ENCODE measurements at regions not wholly inside any gene's neighbourhood (a gene's known extent, or its start where the extent isn't known, plus 50 kb on each side); places are given as distances from the start of the nearest gene placed in this dataset.

DNA sequence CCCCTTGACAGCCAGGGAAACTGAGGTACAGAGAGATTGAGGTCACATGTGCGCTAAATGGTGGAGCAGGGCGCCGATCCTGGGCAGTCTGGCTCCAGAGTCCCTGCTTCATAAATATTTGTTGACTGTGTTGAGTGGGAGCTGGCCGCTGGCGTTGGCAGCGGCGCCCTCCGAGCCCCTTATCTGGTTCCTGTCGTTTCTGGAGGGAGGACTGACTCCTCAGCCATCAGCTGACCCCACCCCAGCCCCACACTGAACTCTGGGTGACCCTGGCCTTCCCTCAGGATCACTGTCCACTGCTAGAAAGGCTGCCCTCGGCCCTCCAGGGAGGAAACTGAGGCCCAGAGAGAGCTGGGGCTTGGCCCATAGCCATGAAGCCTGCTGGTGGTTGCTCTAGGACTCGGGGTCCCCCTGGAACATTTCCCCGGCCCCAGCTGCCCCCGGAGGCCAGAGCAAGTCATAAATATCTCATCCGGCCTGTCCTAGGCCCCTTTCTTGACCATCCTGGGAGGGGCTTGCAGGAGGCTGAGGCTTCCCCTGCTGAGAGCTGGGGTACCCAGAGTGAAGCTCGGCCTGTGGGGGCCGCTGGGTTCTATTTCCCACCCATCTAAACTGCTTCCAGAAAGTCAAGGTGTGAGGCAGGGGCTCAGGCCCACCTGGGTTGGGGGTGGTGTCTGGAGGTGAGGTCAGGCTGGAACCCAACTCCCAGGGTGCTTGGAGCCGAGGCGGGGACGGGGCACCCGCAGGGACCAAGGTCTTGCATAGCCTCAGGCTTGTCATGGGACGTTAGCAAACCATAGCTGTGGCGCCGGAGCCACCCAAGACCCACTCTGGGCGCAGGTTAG is 51.7 kb upstream of the GSE1 start:
- H3K36me3 Mint-ChIP-seq (ENCODE audit: low read depth) = no peaks in the 10 kb centered on the region

DNA sequence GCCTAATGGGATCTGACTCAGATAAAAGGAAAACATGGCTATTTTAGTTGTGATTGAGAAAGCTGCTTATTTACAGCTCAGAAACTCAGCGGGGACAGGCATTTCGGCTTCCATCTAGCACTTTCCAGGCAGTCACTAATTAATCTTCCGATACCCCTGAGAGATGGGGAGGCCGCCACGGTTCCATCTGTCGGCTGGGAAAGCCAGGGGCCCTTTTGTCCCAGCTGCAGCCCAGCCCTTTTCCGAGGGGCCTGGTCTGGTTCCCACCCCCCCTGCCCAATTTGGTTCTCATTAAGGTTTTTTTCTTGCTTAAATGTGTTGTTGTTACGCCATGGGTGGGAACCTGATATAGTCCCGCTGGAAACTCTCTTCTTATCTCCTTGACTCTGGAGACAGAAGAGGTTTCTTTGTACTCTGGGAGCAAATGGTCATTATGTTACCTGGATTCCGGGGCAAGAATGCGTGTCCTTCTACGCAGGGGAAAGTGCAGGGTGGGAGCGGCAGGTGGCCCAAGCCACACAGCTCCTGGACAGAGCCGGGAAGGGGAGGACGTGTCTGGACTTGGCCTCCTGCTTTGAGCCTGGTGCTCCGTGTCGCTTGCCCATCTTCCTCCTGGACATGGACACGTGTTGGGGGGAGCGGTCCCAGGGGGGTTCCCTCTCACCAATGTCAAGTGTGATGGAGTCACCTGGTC is 50.9 kb upstream of the GSE1 start:
- Mint-ChIP-seq H3K36me3 (ENCODE audit: low read depth) (no peaks in the 10 kb centered on the region), H3K4me1 (peaks cover 20% of the 10 kb centered on the region), H3K27me3 (no peaks in the 10 kb centered on the region), H3K9me3 (no peaks in the 10 kb centered on the region), H3K4me3 (no peak overlapping the region), H3K27ac (no peak overlapping the region)
- ATAC-seq (replicated peaks) = no peak

More for the DNA sequence above, 51.7 kb upstream of the GSE1 start:
- no peaks in the 10 kb centered on the region for H3K27me3 Mint-ChIP-seq
- ATAC-seq (replicated peaks) = no peak
- no peak overlapping the region for H3K4me3 Mint-ChIP-seq
- peaks cover 20% of the 10 kb centered on the region for H3K4me1 Mint-ChIP-seq
- no peaks in the 10 kb centered on the region for H3K9me3 Mint-ChIP-seq
- no peak overlapping the region for H3K27ac Mint-ChIP-seq

GRCh38 chr16:85563034-85563433 is 50.1 kb upstream of the GSE1 start:
- Mint-ChIP-seq H3K4me3 (no peak overlapping the region), H3K27ac (no peak overlapping the region), H3K4me1 (peaks cover 16% of the 10 kb centered on the region), H3K36me3 (ENCODE audit: low read depth) (no peaks in the 10 kb centered on the region), H3K9me3 (no peaks in the 10 kb centered on the region), H3K27me3 (no peaks in the 10 kb centered on the region)
- no peak for ATAC-seq (replicated peaks)
